Mesothelial cell of epicardium (in vitro differentiated cells): ENCODE measurements at regions not wholly inside any gene's neighbourhood (a gene's known extent, or its start where the extent isn't known, plus 50 kb on each side); places are given as distances from the start of the nearest gene placed in this dataset.
"Not testable (repeated sequence)": the region's sequence is repeated elsewhere in the genome, so short reads cannot be mapped to it uniquely, and the experiment has no call there.

ENCODE experiments used
- DNase-seq, 2 experiments: peaks; one replicate each; pipeline ENCODE4 v3.0.0; 2021; ENCODE audit warnings: low spot score in 2 of 2; ENCODE audit not compliant: unreplicated experiment in 2 of 2
- H3K27ac Mint-ChIP-seq: 2 replicates; pipeline ENCODE4 v1.8.0; 2021; ENCODE audit warnings: mixed read lengths
- H3K27me3 Mint-ChIP-seq: 2 replicates; pipeline ENCODE4 v1.8.0; 2021; ENCODE audit warnings: low read depth, mixed read lengths
- H3K36me3 Mint-ChIP-seq: 2 replicates; pipeline ENCODE4 v1.8.0; 2021; ENCODE audit warnings: mixed read lengths
- H3K4me1 Mint-ChIP-seq: 2 replicates; pipeline ENCODE4 v1.8.0; 2021; ENCODE audit warnings: mixed read lengths
- H3K4me3 Mint-ChIP-seq: 2 replicates; pipeline ENCODE4 v1.8.0; 2021; ENCODE audit warnings: mild to moderate bottlenecking, moderate library complexity, mixed read lengths
- H3K9me3 Mint-ChIP-seq: 2 replicates; pipeline ENCODE4 v1.8.0; 2021; ENCODE audit warnings: mixed read lengths
- CTCF ChIP-seq: fragments of 200-600 bp; sonication (generic); IDR thresholded peaks from one replicate; pipeline ENCODE4 v1.5.0; 2021; ENCODE audit warnings: antibody characterized with exemption; ENCODE audit not compliant: unreplicated experiment

GRCh38 chr10:109737626-109738025, 185.7 kb downstream of the XPNPEP1 start:
- no peaks in the 10 kb centered on the region for H3K9me3 Mint-ChIP-seq
- no peak overlapping the region for H3K27ac Mint-ChIP-seq
- no peaks in the 10 kb centered on the region for H3K4me1 Mint-ChIP-seq
- no peak overlapping the region for H3K4me3 Mint-ChIP-seq
- peaks cover 16% of the 10 kb centered on the region for H3K27me3 Mint-ChIP-seq
- H3K36me3 Mint-ChIP-seq, result no peaks in the 10 kb centered on the region
- TF ChIP-seq CTCF, result no peak
- no peak for DNase-seq

- no peaks in the 10 kb centered on the region for H3K9me3 Mint-ChIP-seq
- no peak for DNase-seq
- no peak overlapping the region for H3K4me3 Mint-ChIP-seq
- TF ChIP-seq CTCF, result no peak
- peaks cover 16% of the 10 kb centered on the region for H3K27me3 Mint-ChIP-seq
- H3K27ac Mint-ChIP-seq, result no peak overlapping the region
- peaks cover 4% of the 10 kb centered on the region for H3K4me1 Mint-ChIP-seq
- no peaks in the 10 kb centered on the region for H3K36me3 Mint-ChIP-seq
These were observed 186.3 kb downstream of the XPNPEP1 start for GRCh38 chr10:109737009-109737408.

- peaks cover 5% of the 10 kb centered on the region for H3K4me1 Mint-ChIP-seq
- H3K9me3 Mint-ChIP-seq, result no peaks in the 10 kb centered on the region
- no peak overlapping the region for H3K27ac Mint-ChIP-seq
- peaks cover 16% of the 10 kb centered on the region for H3K27me3 Mint-ChIP-seq
- H3K36me3 Mint-ChIP-seq, result no peaks in the 10 kb centered on the region
- no peak overlapping the region for H3K4me3 Mint-ChIP-seq
- DNase-seq, result no peak
- no peak for TF ChIP-seq CTCF
These were observed 187.5 kb downstream of the XPNPEP1 start for GRCh38 chr10:109735776-109736175.

GRCh38 chr10:109732254-109732965, 190.9 kb downstream of the XPNPEP1 start:
- Mint-ChIP-seq H3K4me3 (no peak overlapping the region), H3K9me3 (no peaks in the 10 kb centered on the region), H3K36me3 (no peaks in the 10 kb centered on the region), H3K27me3 (peaks cover 15% of the 10 kb centered on the region), H3K27ac (no peak overlapping the region), H3K4me1 (peaks cover 5% of the 10 kb centered on the region)
- no peak for DNase-seq
- TF ChIP-seq CTCF, result no peak

- not testable (repeated sequence) for H3K27me3 Mint-ChIP-seq, H3K9me3 Mint-ChIP-seq, H3K4me3 Mint-ChIP-seq, DNase-seq, H3K36me3 Mint-ChIP-seq, H3K27ac Mint-ChIP-seq
- H3K4me1 Mint-ChIP-seq, result peaks cover 13% of the 10 kb centered on the region
These were observed 193.4 kb downstream of the XPNPEP1 start for GRCh38 chr10:109729895-109730294.

- TF ChIP-seq CTCF, result no peak
- Mint-ChIP-seq H3K4me1 (peaks cover 11% of the 10 kb centered on the region), H3K36me3 (no peaks in the 10 kb centered on the region), H3K27ac (no peak overlapping the region), H3K9me3 (no peaks in the 10 kb centered on the region), H3K27me3 (peaks cover 5% of the 10 kb centered on the region), H3K4me3 (no peak overlapping the region)
- no peak for DNase-seq
These were observed 195.9 kb downstream of the XPNPEP1 start for GRCh38 chr10:109727436-109727835.
